WI38 (cell line): ENCODE measurements at regions not wholly inside any gene's neighbourhood (a gene's known extent, or its start where the extent isn't known, plus 50 kb on each side); places are given as distances from the start of the nearest gene placed in this dataset.

Experiments used
- H3K4me3 ChIP-seq: 2 replicates; pipeline ENCODE4 v1.5.1; 2011; ENCODE audit warnings: low read depth, mild to moderate bottlenecking, control low read depth, low read length
- CTCF ChIP-seq: IDR thresholded peaks from 2 replicates; pipeline ENCODE4 v1.5.1; 2012; ENCODE audit warnings: low read depth, mild to moderate bottlenecking, control low read depth, low read length

- TF ChIP-seq CTCF, result no peak
- H3K4me3 ChIP-seq, result no peak overlapping the region
Measured at GRCh38 chr9:1151691-1152090, 101.5 kb downstream of the DMRT2 start.

- TF ChIP-seq CTCF, result no peak
- no peak overlapping the region for H3K4me3 ChIP-seq
Measured at GRCh38 chr9:1152171-1152570, 102.0 kb downstream of the DMRT2 start.

- TF ChIP-seq CTCF, result no peak
- no peak overlapping the region for H3K4me3 ChIP-seq
Measured at GRCh38 chr9:1154739-1155138, 104.6 kb downstream of the DMRT2 start.

- TF ChIP-seq CTCF, result no peak
- H3K4me3 ChIP-seq, result no peak overlapping the region
Measured at GRCh38 chr9:1155602-1156001, 105.4 kb downstream of the DMRT2 start.

GRCh38 chr9:1156794-1157550 lies 106.8 kb downstream of the DMRT2 start:
- H3K4me3 ChIP-seq, result no peak overlapping the region
- no peak for TF ChIP-seq CTCF

- H3K4me3 ChIP-seq, result no peak overlapping the region
- no peak for TF ChIP-seq CTCF
Measured at GRCh38 chr9:1157836-1158235, 107.7 kb downstream of the DMRT2 start.

GRCh38 chr9:1170918-1171317 lies 120.8 kb downstream of the DMRT2 start:
- H3K4me3 ChIP-seq, result no peak overlapping the region
- TF ChIP-seq CTCF, result no peak
